Osteoblast (primary cell): ENCODE measurements at regions not wholly inside any gene's neighbourhood (a gene's known extent, or its start where the extent isn't known, plus 50 kb on each side); places are given as distances from the start of the nearest gene placed in this dataset.
A peak's percentile ranks its signal among the peaks of the same experiment; 100 is the strongest.

Experiments used
- DNase-seq: peaks from one replicate; pipeline ENCODE4 v3.0.0; 2011; ENCODE audit warnings: low spot score, mixed read lengths; ENCODE audit not compliant: insufficient read length; ENCODE audit errors: missing footprints
- H2AFZ ChIP-seq: 2 replicates; pipeline ENCODE4 v1.6.0; 2011; ENCODE audit warnings: mild to moderate bottlenecking, low read length
- H3K27ac ChIP-seq: 2 replicates; pipeline ENCODE4 v1.5.1; 2011; ENCODE audit warnings: mild to moderate bottlenecking, low read depth, low read length, moderate library complexity
- H3K27me3 ChIP-seq: 2 replicates; pipeline ENCODE4 v1.6.0; 2012; ENCODE audit warnings: mild to moderate bottlenecking, control low read depth, inconsistent platforms, low read length, moderate library complexity; ENCODE audit not compliant: insufficient read depth
- H3K36me3 ChIP-seq: 2 replicates; pipeline ENCODE4 v1.5.1; 2011; ENCODE audit warnings: mild to moderate bottlenecking, low read length, control low read depth, moderate library complexity; ENCODE audit not compliant: insufficient read depth
- H3K4me1 ChIP-seq: 2 replicates; pipeline ENCODE4 v1.5.1; 2011; ENCODE audit warnings: mild to moderate bottlenecking, low read length, control low read depth, moderate library complexity; ENCODE audit not compliant: insufficient read depth
- H3K4me2 ChIP-seq: 2 replicates; pipeline ENCODE4 v1.6.0; 2011; ENCODE audit warnings: mild to moderate bottlenecking, low read length; ENCODE audit not compliant: insufficient read depth
- H3K4me3 ChIP-seq: fragments of 200-600 bp; sonication (generic); 3 replicates; pipeline ENCODE4 v1.5.1; 2012; ENCODE audit warnings: mild to moderate bottlenecking, low read length, inconsistent platforms; ENCODE audit not compliant: insufficient read depth
- H3K79me2 ChIP-seq: 2 replicates; pipeline ENCODE4 v1.6.0; 2012; ENCODE audit warnings: mild to moderate bottlenecking, low read length, control low read depth, inconsistent platforms; ENCODE audit not compliant: insufficient read depth
- H3K9me3 ChIP-seq: 2 replicates; pipeline ENCODE4 v1.5.1; 2011; ENCODE audit warnings: low read depth, low read length, control low read depth
- H4K20me1 ChIP-seq: 2 replicates; pipeline ENCODE4 v1.6.0; 2012; ENCODE audit warnings: mild to moderate bottlenecking, low read length, control low read depth; ENCODE audit not compliant: insufficient read depth
- CTCF ChIP-seq: IDR thresholded peaks from 2 replicates; pipeline ENCODE4 v1.5.1; 2011; ENCODE audit warnings: mild to moderate bottlenecking, low read depth, low read length, moderate library complexity; ENCODE audit errors: extremely low read depth

- no peaks in the 10 kb centered on the region for H3K36me3 ChIP-seq
- no peak for DNase-seq
- no peaks in the 10 kb centered on the region for H3K79me2 ChIP-seq
- no peaks in the 10 kb centered on the region for H3K27me3 ChIP-seq
- H3K9me3 ChIP-seq = no peaks in the 10 kb centered on the region
- H3K4me1 ChIP-seq = peaks cover 26% of the 10 kb centered on the region
- no peaks in the 10 kb centered on the region for H4K20me1 ChIP-seq
- H3K4me3 ChIP-seq = no peak overlapping the region
- no peak overlapping the region for H3K4me2 ChIP-seq
- H2AFZ ChIP-seq = peak overlapping the region; percentile 37
- TF ChIP-seq CTCF = no peak
- no peak overlapping the region for H3K27ac ChIP-seq
These were observed 195.7 kb downstream of the ADAMTS15 start for GRCh38 chr11:130644187-130644586.

- Histone ChIP-seq H3K9me3 (no peaks in the 10 kb centered on the region), H3K4me2 (no peak overlapping the region), H3K36me3 (no peaks in the 10 kb centered on the region), H2AFZ (no peak overlapping the region), H3K4me3 (no peak overlapping the region), H3K4me1 (peaks cover 26% of the 10 kb centered on the region), H3K79me2 (no peaks in the 10 kb centered on the region), H4K20me1 (no peaks in the 10 kb centered on the region), H3K27ac (peak overlapping the region; percentile 62), H3K27me3 (no peaks in the 10 kb centered on the region)
- no peak for TF ChIP-seq CTCF
- no peak for DNase-seq
These were observed 196.9 kb downstream of the ADAMTS15 start for GRCh38 chr11:130645164-130645842.

- H3K4me1 ChIP-seq = peaks cover 30% of the 10 kb centered on the region
- H3K79me2 ChIP-seq = no peaks in the 10 kb centered on the region
- H2AFZ ChIP-seq = no peak overlapping the region
- H3K4me3 ChIP-seq = no peak overlapping the region
- peak overlapping the region; percentile 21 for H3K4me2 ChIP-seq
- H3K9me3 ChIP-seq = no peaks in the 10 kb centered on the region
- no peak for TF ChIP-seq CTCF
- H3K36me3 ChIP-seq = no peaks in the 10 kb centered on the region
- no peaks in the 10 kb centered on the region for H4K20me1 ChIP-seq
- DNase-seq = no peak
- H3K27ac ChIP-seq = peak overlapping the region; percentile 62
- H3K27me3 ChIP-seq = no peaks in the 10 kb centered on the region
These were observed 197.4 kb downstream of the ADAMTS15 start for GRCh38 chr11:130645843-130646197.

GRCh38 chr11:130646881-130647280 is 198.4 kb downstream of the ADAMTS15 start:
- Histone ChIP-seq H3K4me3 (no peak overlapping the region), H3K4me1 (peaks cover 35% of the 10 kb centered on the region), H3K4me2 (peak overlapping the region; percentile 21), H3K36me3 (no peaks in the 10 kb centered on the region), H3K79me2 (no peaks in the 10 kb centered on the region), H3K27ac (peak overlapping the region; percentile 62), H3K27me3 (no peaks in the 10 kb centered on the region), H3K9me3 (no peaks in the 10 kb centered on the region), H2AFZ (no peak overlapping the region), H4K20me1 (no peaks in the 10 kb centered on the region)
- no peak for DNase-seq
- no peak for TF ChIP-seq CTCF
